Right kidney (tissue), 1 donor: ENCODE measurements at regions not wholly inside any gene's neighbourhood (a gene's known extent, or its start where the extent isn't known, plus 50 kb on each side); places are given as distances from the start of the nearest gene placed in this dataset.

Experiments used
- DNase-seq: peaks from one replicate; pipeline ENCODE4 v3.0.0-alpha.2; 2016

- no peak for DNase-seq
These were observed 402.3 kb upstream of the SLITRK6 start for GRCh38 chr13:86201477-86201876.

- DNase-seq: no peak
These were observed 394.1 kb upstream of the SLITRK6 start for GRCh38 chr13:86193281-86193680.

- DNase-seq: no peak
These were observed 389.0 kb upstream of the SLITRK6 start for GRCh38 chr13:86188170-86188569.

GRCh38 chr13:86185636-86186035 lies 386.4 kb upstream of the SLITRK6 start:
- DNase-seq: no peak

GRCh38 chr13:86185107-86185506 lies 385.9 kb upstream of the SLITRK6 start:
- DNase-seq: no peak

- DNase-seq: no peak
These were observed 375.4 kb upstream of the SLITRK6 start for GRCh38 chr13:86174622-86175021.

GRCh38 chr13:86172961-86173360 lies 373.7 kb upstream of the SLITRK6 start:
- no peak for DNase-seq

- no peak for DNase-seq
These were observed 362.0 kb upstream of the SLITRK6 start for GRCh38 chr13:86161257-86161656.

- DNase-seq: no peak
These were observed 356.5 kb upstream of the SLITRK6 start for GRCh38 chr13:86155756-86156155.

GRCh38 chr13:86142080-86142479 lies 342.9 kb upstream of the SLITRK6 start:
- DNase-seq: no peak

GRCh38 chr13:86135856-86136255 lies 336.6 kb upstream of the SLITRK6 start:
- no peak for DNase-seq

- DNase-seq: no peak
These were observed 322.7 kb upstream of the SLITRK6 start for GRCh38 chr13:86121881-86122280.

GRCh38 chr13:86109107-86109506 lies 309.9 kb upstream of the SLITRK6 start:
- DNase-seq: no peak

- no peak for DNase-seq
These were observed 309.1 kb upstream of the SLITRK6 start for GRCh38 chr13:86108334-86108733.

GRCh38 chr13:86098511-86098910 lies 299.3 kb upstream of the SLITRK6 start:
- no peak for DNase-seq

GRCh38 chr13:86095351-86095750 lies 296.1 kb upstream of the SLITRK6 start:
- no peak for DNase-seq

GRCh38 chr13:86090181-86090580 lies 291.0 kb upstream of the SLITRK6 start:
- no peak for DNase-seq

- DNase-seq: no peak
These were observed 288.0 kb upstream of the SLITRK6 start for GRCh38 chr13:86087244-86087643.

- no peak for DNase-seq
These were observed 286.7 kb upstream of the SLITRK6 start for GRCh38 chr13:86085890-86086289.

- DNase-seq: no peak
These were observed 282.9 kb upstream of the SLITRK6 start for GRCh38 chr13:86082121-86082520.

- DNase-seq: no peak
These were observed 281.2 kb upstream of the SLITRK6 start for GRCh38 chr13:86080340-86080995.

- DNase-seq: no peak
These were observed 267.6 kb upstream of the SLITRK6 start for GRCh38 chr13:86066611-86067365.

GRCh38 chr13:86052141-86052540 lies 252.9 kb upstream of the SLITRK6 start:
- no peak for DNase-seq
